DND-41 (cell line): ENCODE measurements at regions not wholly inside any gene's neighbourhood (a gene's known extent, or its start where the extent isn't known, plus 50 kb on each side); places are given as distances from the start of the nearest gene placed in this dataset.

ENCODE experiments used
- EZH2 ChIP-seq: IDR thresholded peaks from 3 replicates; pipeline ENCODE4 v1.6.1; 2012; ENCODE audit warnings: borderline replicate concordance, low read depth, mild to moderate bottlenecking, moderate library complexity, low read length, inconsistent platforms; ENCODE audit not compliant: severe bottlenecking
- TF ChIP-seq, protein P1 (sequence below): IDR thresholded peaks from 2 replicates; pipeline ENCODE4 v1.5.1; 2012; ENCODE audit warnings: borderline replicate concordance, low read length, moderate library complexity, mild to moderate bottlenecking; ENCODE audit not compliant: poor library complexity, severe bottlenecking; ENCODE audit errors: extremely low read depth

DNA sequence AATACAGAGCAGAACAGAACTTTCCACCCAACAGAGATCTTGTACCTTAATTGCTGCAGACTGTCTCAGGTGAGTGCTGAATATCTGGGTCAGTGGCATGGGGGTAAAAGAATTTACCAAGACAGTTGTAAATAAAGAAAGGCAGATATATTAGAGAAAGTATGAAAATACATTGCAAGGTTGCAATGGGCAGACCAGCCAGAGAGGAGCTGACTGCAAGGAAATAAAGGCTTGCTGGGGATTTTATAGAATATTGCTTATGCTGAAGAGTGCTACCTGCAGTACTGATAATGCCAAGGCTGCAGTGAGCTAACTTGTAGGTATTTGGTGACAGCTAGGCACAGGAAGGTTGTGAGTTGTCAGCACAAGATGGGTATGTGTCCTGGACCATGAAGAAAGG, 171.0 kb upstream of the TRIM24 start:
- TF ChIP-seq, protein P1, sequence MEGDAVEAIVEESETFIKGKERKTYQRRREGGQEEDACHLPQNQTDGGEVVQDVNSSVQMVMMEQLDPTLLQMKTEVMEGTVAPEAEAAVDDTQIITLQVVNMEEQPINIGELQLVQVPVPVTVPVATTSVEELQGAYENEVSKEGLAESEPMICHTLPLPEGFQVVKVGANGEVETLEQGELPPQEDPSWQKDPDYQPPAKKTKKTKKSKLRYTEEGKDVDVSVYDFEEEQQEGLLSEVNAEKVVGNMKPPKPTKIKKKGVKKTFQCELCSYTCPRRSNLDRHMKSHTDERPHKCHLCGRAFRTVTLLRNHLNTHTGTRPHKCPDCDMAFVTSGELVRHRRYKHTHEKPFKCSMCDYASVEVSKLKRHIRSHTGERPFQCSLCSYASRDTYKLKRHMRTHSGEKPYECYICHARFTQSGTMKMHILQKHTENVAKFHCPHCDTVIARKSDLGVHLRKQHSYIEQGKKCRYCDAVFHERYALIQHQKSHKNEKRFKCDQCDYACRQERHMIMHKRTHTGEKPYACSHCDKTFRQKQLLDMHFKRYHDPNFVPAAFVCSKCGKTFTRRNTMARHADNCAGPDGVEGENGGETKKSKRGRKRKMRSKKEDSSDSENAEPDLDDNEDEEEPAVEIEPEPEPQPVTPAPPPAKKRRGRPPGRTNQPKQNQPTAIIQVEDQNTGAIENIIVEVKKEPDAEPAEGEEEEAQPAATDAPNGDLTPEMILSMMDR, result no peak
- no peak for TF ChIP-seq EZH2
